COLO668 (cell line): ENCODE measurements at regions not wholly inside any gene's neighbourhood (a gene's known extent, or its start where the extent isn't known, plus 50 kb on each side); places are given as distances from the start of the nearest gene placed in this dataset.

ENCODE experiments used
- DNase-seq: peaks from one replicate; lab custom pipeline; 2025; ENCODE audit not compliant: unreplicated experiment; lab: John Stamatoyannopoulos, UW

- no peak for DNase-seq
Measured at GRCh38 chr22:48318575-48319320, 1508.9 kb downstream of the BRD1 start.

GRCh38 chr22:48318173-48318572 lies 1509.5 kb downstream of the BRD1 start:
- no peak for DNase-seq

GRCh38 chr22:48316257-48317250 lies 1511.1 kb downstream of the BRD1 start:
- no peak for DNase-seq

GRCh38 chr22:48315439-48316256 lies 1512.0 kb downstream of the BRD1 start:
- no peak for DNase-seq

- DNase-seq, result no peak
Measured at GRCh38 chr22:48314073-48314472, 1513.6 kb downstream of the BRD1 start.

GRCh38 chr22:48313175-48313830 lies 1514.4 kb downstream of the BRD1 start:
- no peak for DNase-seq

GRCh38 chr22:48310740-48311139 lies 1516.9 kb downstream of the BRD1 start:
- no peak for DNase-seq

GRCh38 chr22:48310289-48310688 lies 1517.4 kb downstream of the BRD1 start:
- DNase-seq, result no peak

- no peak for DNase-seq
Measured at GRCh38 chr22:48309836-48310235, 1517.8 kb downstream of the BRD1 start.

GRCh38 chr22:48309115-48309705 lies 1518.5 kb downstream of the BRD1 start:
- no peak for DNase-seq

- DNase-seq, result no peak
Measured at GRCh38 chr22:48307931-48308330, 1519.7 kb downstream of the BRD1 start.

GRCh38 chr22:48306785-48307510 lies 1520.7 kb downstream of the BRD1 start:
- no peak for DNase-seq

- no peak for DNase-seq
Measured at GRCh38 chr22:48306284-48306683, 1521.4 kb downstream of the BRD1 start.

- DNase-seq, result no peak
Measured at GRCh38 chr22:48305726-48306235, 1521.9 kb downstream of the BRD1 start.

GRCh38 chr22:48303369-48303725 lies 1524.3 kb downstream of the BRD1 start:
- no peak for DNase-seq

- DNase-seq, result no peak
Measured at GRCh38 chr22:48302657-48303368, 1524.9 kb downstream of the BRD1 start.

- DNase-seq, result no peak
Measured at GRCh38 chr22:48301908-48302307, 1525.8 kb downstream of the BRD1 start.

GRCh38 chr22:48301421-48301820 lies 1526.3 kb downstream of the BRD1 start:
- DNase-seq, result no peak

GRCh38 chr22:48300877-48301276 lies 1526.8 kb downstream of the BRD1 start:
- no peak for DNase-seq
